22Rv1 (cell line): ENCODE measurements at regions not wholly inside any gene's neighbourhood (a gene's known extent, or its start where the extent isn't known, plus 50 kb on each side); places are given as distances from the start of the nearest gene placed in this dataset.

Experiments used
- ZFX ChIP-seq: fragments of 450-650 bp; IDR thresholded peaks from 2 replicates; pipeline ENCODE4 v1.6.1; 2017; ENCODE audit warnings: antibody characterized with exemption, borderline replicate concordance
- TF ChIP-seq, protein P1 (sequence below): fragments of 450-650 bp; IDR thresholded peaks from 2 replicates; pipeline ENCODE4 v1.5.1; 2017; ENCODE audit warnings: mild to moderate bottlenecking

DNA sequence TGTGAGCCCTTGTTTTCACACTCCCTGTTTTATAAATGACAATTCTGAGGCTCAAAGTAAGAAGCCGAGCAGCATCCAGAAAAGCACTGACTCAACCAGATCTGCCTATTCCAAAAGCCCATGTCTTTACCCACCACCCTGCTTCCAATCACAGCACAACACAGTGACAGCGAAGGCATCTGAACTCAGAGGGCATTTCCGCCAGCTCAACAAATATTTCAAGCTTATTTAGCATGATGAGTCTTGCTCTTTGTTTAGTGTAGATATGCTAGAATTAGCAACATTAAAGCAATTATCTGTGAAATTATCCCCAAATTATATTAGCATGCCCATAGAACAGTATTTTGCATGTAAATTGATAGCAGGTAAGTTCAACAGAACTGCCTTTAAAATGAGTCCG, 359.1 kb upstream of the RAB6C start:
- TF ChIP-seq, protein P1, sequence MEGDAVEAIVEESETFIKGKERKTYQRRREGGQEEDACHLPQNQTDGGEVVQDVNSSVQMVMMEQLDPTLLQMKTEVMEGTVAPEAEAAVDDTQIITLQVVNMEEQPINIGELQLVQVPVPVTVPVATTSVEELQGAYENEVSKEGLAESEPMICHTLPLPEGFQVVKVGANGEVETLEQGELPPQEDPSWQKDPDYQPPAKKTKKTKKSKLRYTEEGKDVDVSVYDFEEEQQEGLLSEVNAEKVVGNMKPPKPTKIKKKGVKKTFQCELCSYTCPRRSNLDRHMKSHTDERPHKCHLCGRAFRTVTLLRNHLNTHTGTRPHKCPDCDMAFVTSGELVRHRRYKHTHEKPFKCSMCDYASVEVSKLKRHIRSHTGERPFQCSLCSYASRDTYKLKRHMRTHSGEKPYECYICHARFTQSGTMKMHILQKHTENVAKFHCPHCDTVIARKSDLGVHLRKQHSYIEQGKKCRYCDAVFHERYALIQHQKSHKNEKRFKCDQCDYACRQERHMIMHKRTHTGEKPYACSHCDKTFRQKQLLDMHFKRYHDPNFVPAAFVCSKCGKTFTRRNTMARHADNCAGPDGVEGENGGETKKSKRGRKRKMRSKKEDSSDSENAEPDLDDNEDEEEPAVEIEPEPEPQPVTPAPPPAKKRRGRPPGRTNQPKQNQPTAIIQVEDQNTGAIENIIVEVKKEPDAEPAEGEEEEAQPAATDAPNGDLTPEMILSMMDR = no peak
- no peak for TF ChIP-seq ZFX
